ENCODE measurements at regions not wholly inside any gene's neighbourhood (a gene's known extent, or its start where the extent isn't known, plus 50 kb on each side); places are given as distances from the start of the nearest gene placed in this dataset.
"Not testable (repeated sequence)": the region's sequence is repeated elsewhere in the genome, so short reads cannot be mapped to it uniquely, and the experiment has no call there.

GRCh38 chr1:199866210-199866617, 161.3 kb upstream of the NR5A2 start:
- no peak for DNase-seq (ENCODE audit: low spot score)

- no peak for DNase-seq (ENCODE audit: low spot score)
Observed at GRCh38 chr1:199867601-199868000, 159.9 kb upstream of the NR5A2 start.

DNA sequence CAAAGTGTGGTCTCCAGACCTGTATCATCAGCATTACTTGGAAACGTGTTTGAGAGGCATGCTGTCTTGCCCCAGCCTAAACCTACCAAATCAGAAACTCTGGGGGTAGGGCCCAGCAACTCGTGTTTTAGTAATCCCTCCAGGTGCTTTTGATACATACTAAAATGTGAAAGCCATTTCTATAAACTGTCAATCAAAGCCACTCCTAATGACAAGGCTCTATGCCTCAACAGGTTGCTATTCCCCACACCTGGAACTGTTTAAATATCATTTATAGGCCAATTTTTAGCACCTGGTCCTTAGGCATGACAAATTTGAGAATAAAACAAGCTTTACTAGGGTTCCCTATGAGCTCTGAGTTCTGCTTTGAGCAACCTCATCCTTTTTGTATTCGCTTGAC, 158.7 kb upstream of the NR5A2 start:
- no peak for DNase-seq (ENCODE audit: low spot score)

GRCh38 chr1:199875337-199875736, 152.2 kb upstream of the NR5A2 start:
- no peak for DNase-seq (ENCODE audit: low spot score)

DNA sequence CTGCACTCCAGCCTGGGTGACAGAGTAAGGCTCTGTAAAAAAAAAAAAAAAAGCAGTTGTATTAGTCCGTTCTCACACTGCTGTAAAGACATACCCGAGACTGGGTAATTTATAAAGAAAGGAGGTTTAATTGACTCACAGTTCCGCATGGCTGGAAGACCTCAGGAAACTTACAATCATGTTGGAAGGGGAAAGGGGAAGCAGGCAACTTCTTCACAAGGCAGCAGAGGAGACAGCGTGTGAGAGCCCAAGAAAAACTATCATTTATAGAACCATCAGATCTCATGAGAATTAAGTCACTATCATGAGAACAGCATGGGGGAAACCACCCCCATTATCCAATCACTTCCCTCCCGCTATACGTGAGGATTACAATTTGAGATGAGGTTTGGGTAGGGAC, 151.7 kb upstream of the NR5A2 start:
- DNase-seq (ENCODE audit: low spot score), result no peak

- DNase-seq (ENCODE audit: low spot score), result no peak
Observed at GRCh38 chr1:199877526-199878384, 149.8 kb upstream of the NR5A2 start.

DNA sequence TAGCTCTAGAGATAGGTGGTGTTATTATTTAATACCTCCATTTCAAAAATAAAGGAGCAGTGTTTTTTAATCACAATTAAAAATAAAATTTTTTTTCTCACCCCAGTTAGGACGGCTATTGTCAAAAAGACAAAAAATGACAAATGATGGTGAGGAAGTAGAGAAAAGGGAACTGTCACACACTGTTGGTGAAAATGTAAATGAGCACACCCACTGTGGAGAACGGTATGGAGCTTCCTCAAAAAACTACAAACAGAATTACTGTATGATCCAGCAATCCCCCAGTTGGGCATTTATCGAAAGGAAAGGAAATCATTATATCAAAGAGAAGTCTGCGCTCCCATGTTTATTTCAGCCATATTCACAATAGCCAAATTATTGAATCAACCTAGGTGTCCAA, 148.7 kb upstream of the NR5A2 start:
- DNase-seq (ENCODE audit: low spot score), result no peak

GRCh38 chr1:199898654-199899053, 128.9 kb upstream of the NR5A2 start:
- no peak for DNase-seq (ENCODE audit: low spot score)

DNA sequence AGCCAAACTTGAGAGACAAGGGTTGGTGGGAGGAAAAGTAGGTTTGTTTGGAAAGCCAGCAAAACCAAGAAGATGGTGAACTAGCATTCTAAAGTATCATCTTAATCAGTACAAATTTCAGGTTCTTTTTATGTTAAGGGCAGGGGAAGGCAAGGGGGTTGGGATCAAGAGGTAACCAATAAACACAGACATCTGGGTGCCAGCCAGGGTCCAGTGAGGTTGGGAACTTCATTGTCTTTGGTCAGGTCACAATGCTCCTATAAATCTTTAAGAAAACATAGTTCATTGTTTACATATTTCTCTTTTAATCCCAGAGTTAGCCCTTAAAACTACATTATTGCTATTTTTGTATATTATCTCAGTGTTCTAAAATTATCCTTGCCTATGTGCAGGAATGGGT, 126.2 kb upstream of the NR5A2 start:
- no peak for DNase-seq (ENCODE audit: low spot score)

- DNase-seq (ENCODE audit: low spot score), result no peak
Observed at GRCh38 chr1:199907361-199907760, 120.1 kb upstream of the NR5A2 start.

DNA sequence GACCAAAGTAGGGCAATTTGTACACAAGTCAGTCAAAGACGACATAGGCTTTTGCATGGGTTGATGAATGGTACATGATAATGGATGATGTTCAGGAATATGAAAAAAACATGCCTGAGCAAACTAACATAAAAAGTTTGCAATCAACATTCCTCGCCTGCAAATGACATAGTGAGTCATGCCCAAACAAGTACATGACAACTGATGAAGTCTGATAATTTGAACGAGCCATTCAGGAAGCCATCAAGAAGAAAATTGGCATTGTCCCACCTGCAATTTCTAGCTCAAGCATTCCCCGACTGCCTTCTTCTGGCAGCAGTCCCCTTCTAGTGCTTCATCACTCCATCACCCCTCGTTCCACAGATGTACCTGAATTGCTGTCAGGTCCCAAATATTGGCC, 118.4 kb upstream of the NR5A2 start:
- DNase-seq (ENCODE audit: low spot score), result no peak

GRCh38 chr1:199913318-199913717, 114.2 kb upstream of the NR5A2 start:
- no peak for DNase-seq (ENCODE audit: low spot score)

GRCh38 chr1:199914546-199914945, 113.0 kb upstream of the NR5A2 start:
- DNase-seq (ENCODE audit: low spot score), result no peak

GRCh38 chr1:199918196-199918769, 109.2 kb upstream of the NR5A2 start:
- no peak for DNase-seq (ENCODE audit: low spot score)

- DNase-seq (ENCODE audit: low spot score), result no peak
Observed at GRCh38 chr1:199920635-199921034, 106.9 kb upstream of the NR5A2 start.

DNA sequence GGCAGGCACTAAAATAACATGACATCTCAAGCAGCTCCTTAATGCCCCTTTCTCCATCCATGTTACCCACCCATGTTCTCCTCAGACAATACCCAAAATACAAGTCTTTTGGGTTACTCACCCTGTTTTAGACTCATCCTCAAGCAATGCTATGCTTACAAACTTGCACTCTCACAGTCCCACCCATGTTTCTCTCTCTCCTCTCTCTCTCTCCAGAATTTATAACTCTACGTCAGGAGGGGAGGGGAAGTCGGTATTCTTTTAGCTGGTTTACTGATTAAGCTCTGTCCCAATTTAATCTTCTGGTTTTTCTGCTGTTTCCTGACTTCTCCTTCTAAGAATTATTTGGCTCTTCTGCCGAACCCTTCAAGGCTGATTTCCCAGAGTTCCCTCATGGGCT, 98.0 kb upstream of the NR5A2 start:
- no peak for DNase-seq (ENCODE audit: low spot score)

DNA sequence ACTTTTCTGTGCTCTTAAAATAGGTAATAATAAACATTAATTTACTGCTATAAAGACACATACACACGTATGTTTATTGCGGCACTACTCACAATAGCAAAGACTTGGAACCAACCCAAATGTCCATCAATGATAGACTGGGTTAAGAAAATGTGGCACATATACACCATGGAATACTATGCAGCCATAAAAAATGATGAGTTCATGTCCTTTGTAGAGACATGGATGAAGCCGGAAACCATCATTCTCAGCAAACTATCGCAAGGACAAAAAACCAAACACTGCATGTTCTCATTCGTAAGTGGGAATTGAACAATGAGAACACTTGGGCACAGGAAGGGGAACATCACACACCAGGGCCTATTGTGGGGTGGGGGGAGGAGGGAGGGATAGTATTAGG, 97.4 kb upstream of the NR5A2 start:
- not testable (repeated sequence) for DNase-seq (ENCODE audit: low spot score)

DNA sequence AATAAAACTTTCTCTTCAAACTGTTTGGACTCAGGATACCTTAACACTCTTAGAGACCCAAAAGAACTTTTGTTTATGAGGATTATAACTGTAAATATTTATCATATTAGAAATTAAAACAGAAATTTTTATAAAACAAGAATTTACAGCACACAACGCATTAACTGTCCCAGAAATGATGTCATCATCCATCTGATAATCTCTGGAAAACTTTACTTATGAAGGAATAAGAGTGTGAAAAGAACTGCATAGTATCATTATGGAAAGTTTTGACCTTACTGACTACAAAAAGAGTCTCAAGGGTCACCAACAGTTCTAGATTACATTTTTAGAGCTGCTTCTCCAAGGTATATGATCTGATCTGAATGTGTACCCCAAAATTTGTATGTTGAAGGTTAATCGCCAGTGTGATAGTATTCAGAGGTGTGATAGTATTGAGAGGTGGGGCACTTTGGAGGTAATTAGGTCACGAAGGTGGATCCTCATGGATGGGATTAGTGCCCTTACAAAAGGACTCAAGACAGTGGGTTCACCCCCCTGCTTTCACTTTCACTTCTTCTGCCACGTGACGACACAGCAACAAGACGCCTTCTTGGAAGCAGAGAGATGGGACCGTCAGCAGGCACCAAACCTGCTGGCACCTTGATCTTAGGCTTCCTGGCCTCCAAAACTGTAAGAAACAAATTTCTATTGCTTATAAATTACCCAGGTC, 95.7 kb upstream of the NR5A2 start:
- DNase-seq (ENCODE audit: low spot score), result no peak

- DNase-seq (ENCODE audit: low spot score), result no peak
Observed at GRCh38 chr1:199932462-199932861, 95.0 kb upstream of the NR5A2 start.

- DNase-seq (ENCODE audit: low spot score), result no peak
Observed at GRCh38 chr1:199936441-199936840, 91.1 kb upstream of the NR5A2 start.

GRCh38 chr1:199937161-199937560, 90.3 kb upstream of the NR5A2 start:
- no peak for DNase-seq (ENCODE audit: low spot score)

GRCh38 chr1:199937661-199938060, 89.8 kb upstream of the NR5A2 start:
- no peak for DNase-seq (ENCODE audit: low spot score)

Data from mesenteric fat pad (tissue), 1 donor.